Endothelial cell of umbilical vein (primary cell): ENCODE measurements at regions not wholly inside any gene's neighbourhood (a gene's known extent, or its start where the extent isn't known, plus 50 kb on each side); places are given as distances from the start of the nearest gene placed in this dataset.

Source experiments
- POLR2A ChIP-seq: IDR thresholded peaks from 2 replicates; pipeline ENCODE4 v1.6.1; 2012; ENCODE audit warnings: low read depth, mild to moderate bottlenecking, control low read depth, low read length
- POLR2AphosphoS5 ChIP-seq: IDR thresholded peaks from 2 replicates; pipeline ENCODE4 v1.6.1; 2012; ENCODE audit warnings: low read depth, mild to moderate bottlenecking, control low read depth, low read length, moderate library complexity; ENCODE audit not compliant: insufficient read depth
- TF ChIP-seq, protein P1 (sequence below), 2 donors: IDR thresholded peaks; 1 replicate in 1 of 2; 2 replicates in 1 of 2; pipeline ENCODE4 v1.5.1; 2011; ENCODE audit warnings: low read length in 2 of 2, mild to moderate bottlenecking in 2 of 2, moderate library complexity in 2 of 2, control low read depth in 1 of 2, inconsistent platforms in 1 of 2, low read depth in 1 of 2; ENCODE audit not compliant: insufficient read depth in 1 of 2; ENCODE audit errors: extremely low read depth in 1 of 2

DNA sequence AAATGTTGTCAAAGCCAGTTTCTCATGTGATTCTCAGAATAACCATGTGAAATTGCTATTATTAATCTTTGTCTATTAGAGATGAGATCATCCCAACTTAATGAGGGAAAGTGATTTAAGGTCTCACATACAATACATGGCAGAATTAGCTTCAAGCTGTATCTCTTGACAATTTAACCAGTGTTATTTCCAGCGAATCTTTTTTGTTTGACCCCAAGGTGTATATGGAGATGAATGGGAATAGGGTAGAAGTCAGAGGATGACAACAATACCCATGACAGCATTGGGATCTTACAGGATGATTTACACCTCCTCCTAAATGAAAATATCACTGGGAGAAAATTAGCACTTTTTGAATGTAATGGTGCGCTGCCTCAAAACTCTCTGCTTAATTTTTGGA, 290.8 kb upstream of the LUZP2 start:
- no peak for TF ChIP-seq POLR2AphosphoS5
- no peak for TF ChIP-seq POLR2A
- TF ChIP-seq, protein P1, sequence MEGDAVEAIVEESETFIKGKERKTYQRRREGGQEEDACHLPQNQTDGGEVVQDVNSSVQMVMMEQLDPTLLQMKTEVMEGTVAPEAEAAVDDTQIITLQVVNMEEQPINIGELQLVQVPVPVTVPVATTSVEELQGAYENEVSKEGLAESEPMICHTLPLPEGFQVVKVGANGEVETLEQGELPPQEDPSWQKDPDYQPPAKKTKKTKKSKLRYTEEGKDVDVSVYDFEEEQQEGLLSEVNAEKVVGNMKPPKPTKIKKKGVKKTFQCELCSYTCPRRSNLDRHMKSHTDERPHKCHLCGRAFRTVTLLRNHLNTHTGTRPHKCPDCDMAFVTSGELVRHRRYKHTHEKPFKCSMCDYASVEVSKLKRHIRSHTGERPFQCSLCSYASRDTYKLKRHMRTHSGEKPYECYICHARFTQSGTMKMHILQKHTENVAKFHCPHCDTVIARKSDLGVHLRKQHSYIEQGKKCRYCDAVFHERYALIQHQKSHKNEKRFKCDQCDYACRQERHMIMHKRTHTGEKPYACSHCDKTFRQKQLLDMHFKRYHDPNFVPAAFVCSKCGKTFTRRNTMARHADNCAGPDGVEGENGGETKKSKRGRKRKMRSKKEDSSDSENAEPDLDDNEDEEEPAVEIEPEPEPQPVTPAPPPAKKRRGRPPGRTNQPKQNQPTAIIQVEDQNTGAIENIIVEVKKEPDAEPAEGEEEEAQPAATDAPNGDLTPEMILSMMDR (IDR thresholded peaks at IDR 0.05; ENCODE audit: extremely low read depth in 1 of 2, insufficient read depth in 1 of 2, low read depth in 1 of 2, low read length in 2 of 2), result no peak
